Naive thymus-derived CD8-positive, alpha-beta T cell (primary cell): ENCODE measurements at regions not wholly inside any gene's neighbourhood (a gene's known extent, or its start where the extent isn't known, plus 50 kb on each side); places are given as distances from the start of the nearest gene placed in this dataset.
"Not testable (repeated sequence)": the region's sequence is repeated elsewhere in the genome, so short reads cannot be mapped to it uniquely, and the experiment has no call there.

Experiments used
- ATAC-seq, 2 donors: fragments of 150-1000 bp; cut with Tn5 transposase in 1 of 2; sonication (Bioruptor Pico), chemical (Tn5 transposase) in 1 of 2; 1 replicate in 1 of 2; 2 replicates in 1 of 2; pipeline ENCODE4 v1.10.0; 2021; ENCODE audit warnings: mild to moderate bottlenecking in 2 of 2, moderate library complexity in 2 of 2
- POLR2A ChIA-PET: fragments of 350-600 bp; sonication (Branson Sonifier 250); formaldehyde crosslinking; loops from one replicate; lab custom pipeline; 2021; ENCODE audit warnings: antibody characterized with exemption; lab: Charles Lee
- DNase-seq, 10 donors: peaks; one replicate each; pipeline versions ENCODE4 v3.0.0 to v3.0.0-alpha.2; 2020 to 2022
- H3K27ac Mint-ChIP-seq, 10 donors: one replicate each; pipeline ENCODE4 v1.8.0; 2020 to 2022; ENCODE audit warnings: mild to moderate bottlenecking in 10 of 10, mixed read lengths in 10 of 10, moderate library complexity in 4 of 10, inconsistent platforms in 1 of 10
- H3K27me3 Mint-ChIP-seq, 5 donors: one replicate each; pipeline ENCODE4 v1.8.0; 2021 to 2022; ENCODE audit warnings: mixed read lengths in 5 of 5
- H3K36me3 Mint-ChIP-seq, 3 donors: one replicate each; pipeline ENCODE4 v1.8.0; 2020 to 2022; ENCODE audit warnings: mixed read lengths in 3 of 3, mild to moderate bottlenecking in 2 of 3, inconsistent platforms in 1 of 3
- H3K4me1 Mint-ChIP-seq, 4 donors: one replicate each; pipeline ENCODE4 v1.8.0; 2021 to 2022; ENCODE audit warnings: mixed read lengths in 4 of 4
- H3K4me3 Mint-ChIP-seq, 10 donors: one replicate each; pipeline ENCODE4 v1.8.0; 2020 to 2022; ENCODE audit warnings: mild to moderate bottlenecking in 10 of 10, mixed read lengths in 10 of 10, moderate library complexity in 6 of 10, inconsistent platforms in 1 of 10
- H3K9me3 Mint-ChIP-seq, 9 donors: one replicate each; pipeline ENCODE4 v1.8.0; 2020 to 2022; ENCODE audit warnings: mixed read lengths in 9 of 9, mild to moderate bottlenecking in 3 of 9, inconsistent platforms in 1 of 9, moderate library complexity in 1 of 9

DNA sequence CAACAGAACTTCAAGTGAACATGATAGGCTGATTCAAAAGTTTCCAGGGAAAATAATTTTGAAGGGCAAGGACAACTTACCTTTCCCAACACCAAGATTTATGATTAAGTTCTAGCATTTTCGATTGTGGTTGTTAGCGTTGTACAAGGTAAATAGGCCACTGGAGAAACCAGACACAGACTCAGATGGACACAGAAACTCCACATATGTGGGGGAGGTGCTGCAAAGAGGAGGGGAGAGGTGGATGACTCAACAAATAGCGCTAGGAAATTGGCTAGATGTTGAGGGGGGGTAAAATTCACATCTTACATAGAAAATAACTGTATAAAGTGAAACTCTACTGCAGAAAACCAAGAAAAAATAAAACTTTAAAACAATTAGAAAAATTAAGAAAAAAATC, 564.4 kb downstream of the MATN1 start:
- H3K27me3 Mint-ChIP-seq, result peaks cover 14 to 54% (median 34%) of the 10 kb centered on the region in 5 donors
- DNase-seq, result no peak
- H3K4me3 Mint-ChIP-seq, result no peak overlapping the region
- POLR2A ChIA-PET, result no interaction called here
- peaks cover 0 to 15% (median 4%) of the 10 kb centered on the region in 9 donors for H3K9me3 Mint-ChIP-seq
- H3K27ac Mint-ChIP-seq, result no peak overlapping the region
- H3K36me3 Mint-ChIP-seq, result no peaks in the 10 kb centered on the region
- no peak for ATAC-seq
- H3K4me1 Mint-ChIP-seq, result no peaks in the 10 kb centered on the region

DNA sequence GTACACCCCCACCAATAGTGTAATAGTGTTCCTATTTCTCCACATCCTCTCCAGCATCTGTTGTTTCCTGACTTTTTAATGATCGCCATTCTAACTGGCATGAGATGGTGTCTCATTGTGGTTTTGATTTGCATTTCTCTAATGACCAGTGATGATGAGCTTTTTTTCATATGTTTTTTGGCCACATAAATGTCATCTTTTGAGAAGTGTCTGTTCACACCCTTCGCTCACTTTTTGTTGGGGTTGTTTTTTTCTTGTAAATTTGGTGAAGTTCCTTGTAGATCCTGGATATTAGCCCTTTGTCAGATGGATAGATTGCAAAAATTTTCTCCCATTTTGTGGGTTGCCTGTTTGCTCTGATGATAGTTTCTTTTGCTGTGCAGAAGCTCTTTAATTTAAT, 567.7 kb downstream of the MATN1 start:
- H3K27ac Mint-ChIP-seq, H3K4me1 Mint-ChIP-seq, POLR2A ChIA-PET, H3K36me3 Mint-ChIP-seq, H3K4me3 Mint-ChIP-seq, DNase-seq, ATAC-seq: not testable (repeated sequence)
- H3K9me3 Mint-ChIP-seq, result peaks cover 4 to 28% (median 12%) of the 10 kb centered on the region in 9 donors
- peaks cover 8 to 28% (median 12%) of the 10 kb centered on the region in 5 donors for H3K27me3 Mint-ChIP-seq

DNA sequence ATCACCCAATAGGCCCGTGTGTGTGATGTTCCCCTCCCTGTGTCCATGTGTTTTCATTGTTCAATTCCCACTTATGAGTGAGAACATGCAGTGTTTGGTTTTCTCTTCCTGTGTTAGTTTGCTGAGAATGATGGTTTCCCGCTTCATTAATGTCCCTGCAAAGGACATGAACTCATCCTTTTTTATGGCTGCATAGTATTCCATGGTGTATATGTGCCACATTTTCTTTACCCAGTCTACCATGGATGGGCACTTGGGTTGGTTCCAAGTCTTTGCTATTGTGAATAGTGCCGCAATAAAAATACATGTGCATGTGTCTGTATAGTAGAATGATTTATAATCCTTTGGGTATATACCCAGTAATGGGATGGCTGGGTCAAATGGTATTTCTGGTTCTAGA, 568.1 kb downstream of the MATN1 start:
- ATAC-seq, DNase-seq, H3K36me3 Mint-ChIP-seq, POLR2A ChIA-PET, H3K27ac Mint-ChIP-seq, H3K4me1 Mint-ChIP-seq, H3K4me3 Mint-ChIP-seq: not testable (repeated sequence)
- peaks cover 8 to 27% (median 12%) of the 10 kb centered on the region in 5 donors for H3K27me3 Mint-ChIP-seq
- peaks cover 4 to 30% (median 12%) of the 10 kb centered on the region in 9 donors for H3K9me3 Mint-ChIP-seq

DNA sequence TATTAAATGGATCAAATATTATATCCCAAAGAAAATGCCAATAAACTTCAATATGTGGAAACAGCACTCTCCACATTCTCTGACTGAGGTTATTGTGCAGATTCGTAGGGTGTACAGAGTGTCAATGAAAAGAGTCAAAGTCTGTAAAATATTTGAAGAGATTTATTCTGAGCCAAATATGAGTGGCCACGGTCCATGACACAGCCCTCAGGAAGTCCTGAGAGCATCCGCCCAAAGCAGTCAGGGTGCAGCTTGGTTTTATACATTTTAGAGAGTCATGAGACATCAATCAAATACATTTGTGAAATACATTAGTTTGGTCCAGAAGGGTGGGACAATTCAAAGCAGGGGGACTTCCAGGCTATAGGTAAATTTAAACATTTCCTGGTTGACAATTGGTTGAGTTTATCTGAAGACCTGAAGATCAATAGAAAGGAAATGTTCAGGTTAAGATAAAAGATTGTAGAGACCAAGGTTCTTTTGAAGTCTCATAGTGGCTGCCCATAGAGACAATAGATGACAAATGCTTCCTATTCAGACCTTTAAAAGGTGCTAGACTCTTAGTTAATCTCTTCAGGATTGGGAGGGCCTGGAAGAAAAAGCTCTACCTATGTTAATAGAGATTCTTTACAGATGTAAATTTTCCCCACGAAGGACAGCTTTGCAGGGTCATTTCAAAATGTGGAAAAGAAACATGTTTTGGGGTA, 569.5 kb downstream of the MATN1 start:
- Mint-ChIP-seq H3K4me3 (no peak overlapping the region), H3K27ac (no peak overlapping the region), H3K4me1 (peaks cover 0 to 2% (median 0%) of the 10 kb centered on the region in 4 donors), H3K9me3 (peaks cover 4 to 33% (median 13%) of the 10 kb centered on the region in 9 donors), H3K36me3 (peaks cover 0 to 8% (median 0%) of the 10 kb centered on the region in 3 donors), H3K27me3 (peaks cover 7 to 20% (median 12%) of the 10 kb centered on the region in 5 donors)
- POLR2A ChIA-PET, result no interaction called here
- DNase-seq, result no peak
- ATAC-seq, result no peak

DNA sequence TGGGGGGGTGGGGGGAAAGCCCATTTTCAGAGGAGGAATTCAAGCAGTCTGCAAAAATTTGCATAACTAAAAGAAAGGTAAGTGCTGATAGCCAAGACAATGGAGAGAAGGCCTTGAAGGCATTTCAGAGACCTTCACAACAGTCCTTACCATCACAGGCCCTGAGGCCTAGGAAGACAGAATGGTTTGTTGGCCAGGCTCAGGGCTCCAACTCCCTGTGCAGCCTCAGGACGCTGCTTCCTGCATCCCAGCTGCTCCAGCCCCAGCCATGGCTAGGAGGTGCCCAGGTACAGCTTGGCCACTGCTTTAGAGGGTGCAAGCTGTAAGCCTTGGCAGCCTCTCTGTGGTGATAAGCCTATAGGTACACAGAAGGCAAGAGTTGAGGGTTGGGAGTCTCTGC, 571.6 kb downstream of the MATN1 start:
- H3K27ac Mint-ChIP-seq, result no peak overlapping the region
- H3K4me1 Mint-ChIP-seq, result peaks cover 0 to 2% (median 0%) of the 10 kb centered on the region in 4 donors
- peaks cover 0 to 8% (median 0%) of the 10 kb centered on the region in 3 donors for H3K36me3 Mint-ChIP-seq
- no peak overlapping the region for H3K4me3 Mint-ChIP-seq
- DNase-seq (no peak), ATAC-seq (no peak)
- H3K9me3 Mint-ChIP-seq, result peaks cover 4 to 32% (median 14%) of the 10 kb centered on the region in 9 donors
- POLR2A ChIA-PET, result no interaction called here
- peaks cover 9 to 17% (median 11%) of the 10 kb centered on the region in 5 donors for H3K27me3 Mint-ChIP-seq

DNA sequence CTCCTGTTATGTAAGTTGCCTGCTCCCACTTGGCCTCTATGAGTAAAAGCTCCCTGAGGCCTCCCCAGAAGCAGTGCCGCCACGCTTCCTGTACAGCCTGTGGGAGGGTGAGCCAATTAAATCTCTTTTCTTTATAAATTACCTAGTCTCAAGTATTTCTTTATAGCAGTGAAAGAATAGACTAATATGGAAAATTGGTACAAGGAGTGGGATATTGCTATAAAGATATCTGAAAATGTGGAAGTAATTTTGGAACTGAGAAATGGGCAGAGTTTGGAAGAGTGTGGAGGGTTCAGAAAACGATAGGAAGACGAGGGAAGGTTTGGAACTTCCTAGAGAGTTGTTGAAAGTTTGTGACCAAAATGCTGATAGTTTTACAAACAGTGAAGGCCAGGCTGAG, 572.3 kb downstream of the MATN1 start:
- H3K4me1 Mint-ChIP-seq, result peaks cover 0 to 2% (median 0%) of the 10 kb centered on the region in 4 donors

DNA sequence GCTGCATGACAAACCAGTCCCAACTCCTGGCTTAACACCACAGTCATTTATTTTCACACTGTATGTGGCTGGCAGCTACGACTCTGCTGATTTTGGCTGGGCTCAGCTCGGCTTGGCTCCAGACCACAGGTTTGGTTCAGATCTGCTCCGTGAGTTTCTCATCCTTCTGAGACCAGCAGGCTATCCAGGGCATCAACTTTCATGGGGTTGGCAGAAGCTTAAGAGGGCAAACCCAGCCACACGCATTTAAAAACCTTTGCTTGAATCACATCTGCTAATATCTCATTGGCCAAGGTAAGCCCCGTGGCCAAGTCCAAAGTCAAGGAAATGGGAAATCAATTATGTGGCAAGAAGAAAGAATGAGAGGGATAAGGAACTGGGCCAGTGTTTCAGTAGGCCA, 574.2 kb downstream of the MATN1 start:
- ATAC-seq (no peak), DNase-seq (no peak)
- POLR2A ChIA-PET, result no interaction called here
- H3K36me3 Mint-ChIP-seq, result peaks cover 0 to 8% (median 0%) of the 10 kb centered on the region in 3 donors
- peaks cover 0 to 5% (median 0%) of the 10 kb centered on the region in 4 donors for H3K4me1 Mint-ChIP-seq
- H3K4me3 Mint-ChIP-seq, result no peak overlapping the region
- peaks cover 4 to 26% (median 14%) of the 10 kb centered on the region in 9 donors for H3K9me3 Mint-ChIP-seq
- no peak overlapping the region for H3K27ac Mint-ChIP-seq
- H3K27me3 Mint-ChIP-seq, result peaks cover 14 to 43% (median 23%) of the 10 kb centered on the region in 5 donors

More for the DNA sequence above, 572.3 kb downstream of the MATN1 start:
- DNase-seq (no peak), ATAC-seq (no peak)
- H3K27ac Mint-ChIP-seq, result no peak overlapping the region
- no peak overlapping the region for H3K4me3 Mint-ChIP-seq
- peaks cover 4 to 29% (median 11%) of the 10 kb centered on the region in 9 donors for H3K9me3 Mint-ChIP-seq
- POLR2A ChIA-PET, result no interaction called here
- peaks cover 7 to 24% (median 11%) of the 10 kb centered on the region in 5 donors for H3K27me3 Mint-ChIP-seq
- H3K36me3 Mint-ChIP-seq, result peaks cover 0 to 8% (median 0%) of the 10 kb centered on the region in 3 donors

DNA sequence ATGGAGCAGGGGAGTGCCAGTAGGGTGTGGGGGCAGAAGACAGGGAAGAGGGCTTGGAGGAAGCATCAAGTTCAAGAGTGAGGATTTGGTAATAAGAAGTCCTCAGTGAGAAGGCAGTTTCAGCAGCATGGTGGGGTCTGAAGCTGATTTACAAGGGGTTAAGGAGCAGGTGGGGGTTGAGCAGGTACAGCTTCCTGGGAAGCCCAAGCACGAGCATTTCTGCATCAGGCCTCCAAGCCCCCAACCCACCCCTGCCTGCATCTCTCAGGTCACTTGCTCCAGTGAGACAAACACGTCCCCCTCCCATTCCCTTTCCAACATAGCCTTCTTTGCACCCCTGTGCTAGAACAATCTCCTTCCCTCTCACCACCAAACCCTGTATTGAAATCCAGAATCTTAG, 574.7 kb downstream of the MATN1 start:
- POLR2A ChIA-PET, result no interaction called here
- Mint-ChIP-seq H3K4me1 (peaks cover 0 to 3% (median 0%) of the 10 kb centered on the region in 4 donors), H3K4me3 (no peak overlapping the region), H3K9me3 (peaks cover 4 to 31% (median 14%) of the 10 kb centered on the region in 9 donors), H3K36me3 (peaks cover 0 to 8% (median 0%) of the 10 kb centered on the region in 3 donors), H3K27ac (no peak overlapping the region), H3K27me3 (peaks cover 15 to 48% (median 23%) of the 10 kb centered on the region in 5 donors)
- DNase-seq, result no peak
- ATAC-seq, result no peak

DNA sequence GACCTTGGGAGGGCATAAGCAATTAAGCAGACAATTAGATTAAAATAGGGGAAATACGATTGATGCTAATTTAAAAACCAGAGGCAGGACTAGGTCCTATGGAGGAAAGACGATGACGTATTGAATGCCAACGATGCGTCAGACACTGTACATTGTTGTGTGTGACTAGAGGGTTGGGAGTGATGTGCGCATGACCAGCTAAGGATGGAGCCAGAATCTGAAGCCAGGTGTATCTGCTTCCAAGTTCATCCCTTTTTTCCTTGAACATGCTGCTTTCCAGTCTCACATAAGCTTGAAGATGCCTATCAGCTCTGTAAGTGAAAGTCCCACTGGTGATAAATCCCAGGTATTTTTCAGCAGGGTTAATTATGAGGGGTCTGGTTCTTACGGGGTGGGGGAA, 576.2 kb downstream of the MATN1 start:
- no peak overlapping the region for H3K27ac Mint-ChIP-seq
- no peak overlapping the region for H3K4me3 Mint-ChIP-seq
- H3K27me3 Mint-ChIP-seq, result peaks cover 17 to 50% (median 27%) of the 10 kb centered on the region in 5 donors
- no peak for ATAC-seq
- peaks cover 0 to 8% (median 0%) of the 10 kb centered on the region in 3 donors for H3K36me3 Mint-ChIP-seq
- POLR2A ChIA-PET, result no interaction called here
- peaks cover 0 to 3% (median 0%) of the 10 kb centered on the region in 4 donors for H3K4me1 Mint-ChIP-seq
- H3K9me3 Mint-ChIP-seq, result peaks cover 0 to 27% (median 13%) of the 10 kb centered on the region in 9 donors
- no peak for DNase-seq

DNA sequence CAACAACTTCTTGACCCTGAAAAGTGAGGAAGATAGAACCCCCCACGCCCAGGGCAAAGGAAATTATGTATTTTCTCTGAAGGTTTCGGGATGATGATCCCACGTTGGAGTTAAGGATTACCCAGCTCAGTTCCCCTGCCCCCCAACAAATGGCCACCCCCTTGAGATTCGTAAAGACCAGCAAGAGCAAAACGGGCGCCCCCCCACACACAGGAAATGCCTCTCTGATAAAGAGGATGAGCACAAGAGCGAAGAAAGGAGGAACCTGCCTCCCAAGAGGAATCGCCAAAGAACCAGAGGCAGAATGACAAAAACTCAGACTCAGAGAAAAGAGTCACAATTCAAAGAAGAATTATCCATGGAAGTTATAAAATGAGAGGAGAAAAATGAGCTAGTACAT, 576.9 kb downstream of the MATN1 start:
- Mint-ChIP-seq H3K9me3 (peaks cover 0 to 22% (median 9%) of the 10 kb centered on the region in 9 donors), H3K27ac (no peak overlapping the region), H3K27me3 (peaks cover 17 to 54% (median 27%) of the 10 kb centered on the region in 5 donors), H3K4me1 (peaks cover 0 to 3% (median 0%) of the 10 kb centered on the region in 4 donors), H3K4me3 (no peak overlapping the region), H3K36me3 (peaks cover 0 to 5% (median 0%) of the 10 kb centered on the region in 3 donors)
- ATAC-seq (no peak), DNase-seq (no peak)
- POLR2A ChIA-PET, result no interaction called here

DNA sequence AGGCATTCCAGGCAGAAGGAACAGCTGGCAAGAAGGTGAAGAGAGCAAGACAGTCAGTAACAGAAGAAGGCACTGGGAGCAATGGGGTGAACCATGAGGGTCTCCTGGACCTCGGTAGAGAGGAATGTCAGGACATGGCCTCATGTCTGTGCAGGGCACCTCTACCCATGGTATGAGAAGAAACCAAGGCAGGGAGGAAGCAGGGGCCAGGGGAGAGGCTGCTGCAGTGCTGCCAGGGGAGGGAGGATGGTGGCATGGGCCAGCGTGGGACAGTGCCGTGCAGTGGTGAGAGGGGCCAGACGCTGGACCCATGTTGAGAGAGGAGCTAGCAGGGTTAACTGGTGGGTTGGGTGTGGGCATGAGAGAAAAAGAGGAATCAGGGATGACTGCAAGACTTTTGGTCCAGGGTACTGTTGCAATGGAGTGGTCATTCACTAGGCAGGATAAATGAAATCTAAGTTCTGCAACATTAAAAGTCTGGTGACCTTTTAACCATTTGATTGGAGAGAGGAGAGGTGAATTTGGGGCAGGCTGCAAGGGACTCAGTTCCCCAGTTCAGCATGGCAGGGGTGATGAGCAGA, 577.6 kb downstream of the MATN1 start:
- Mint-ChIP-seq H3K9me3 (peaks cover 0 to 16% (median 7%) of the 10 kb centered on the region in 9 donors), H3K4me1 (peaks cover 0 to 3% (median 0%) of the 10 kb centered on the region in 4 donors), H3K27me3 (peaks cover 17 to 54% (median 26%) of the 10 kb centered on the region in 5 donors), H3K36me3 (no peaks in the 10 kb centered on the region), H3K4me3 (no peak overlapping the region), H3K27ac (no peak overlapping the region)
- DNase-seq (no peak), ATAC-seq (no peak)
- POLR2A ChIA-PET, result no interaction called here

DNA sequence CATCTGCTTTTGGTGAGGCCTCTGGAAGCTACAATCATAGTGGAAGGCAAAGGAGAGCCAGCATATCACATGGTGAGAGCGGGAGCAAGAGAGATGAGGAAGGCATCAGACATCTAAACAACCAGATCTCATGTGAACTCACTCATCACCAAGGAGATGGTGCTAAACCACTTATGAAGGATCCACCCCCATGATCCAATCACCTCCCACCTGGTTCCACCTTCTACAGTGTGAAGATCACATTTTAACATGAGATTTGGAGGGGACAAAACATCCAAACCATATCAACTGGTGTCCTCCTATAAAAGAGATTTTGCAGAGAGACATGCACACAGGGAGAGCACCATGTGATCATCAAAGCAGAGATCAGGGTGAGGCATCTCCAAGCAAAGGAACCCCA, 578.6 kb downstream of the MATN1 start:
- DNase-seq (no peak), ATAC-seq (no peak)
- H3K27ac Mint-ChIP-seq, result no peak overlapping the region
- POLR2A ChIA-PET, result no interaction called here
- no peak overlapping the region for H3K4me3 Mint-ChIP-seq
- no peaks in the 10 kb centered on the region for H3K36me3 Mint-ChIP-seq
- peaks cover 0 to 3% (median 0%) of the 10 kb centered on the region in 4 donors for H3K4me1 Mint-ChIP-seq
- peaks cover 17 to 54% (median 28%) of the 10 kb centered on the region in 5 donors for H3K27me3 Mint-ChIP-seq
- H3K9me3 Mint-ChIP-seq, result peaks cover 0 to 10% (median 4%) of the 10 kb centered on the region in 9 donors

DNA sequence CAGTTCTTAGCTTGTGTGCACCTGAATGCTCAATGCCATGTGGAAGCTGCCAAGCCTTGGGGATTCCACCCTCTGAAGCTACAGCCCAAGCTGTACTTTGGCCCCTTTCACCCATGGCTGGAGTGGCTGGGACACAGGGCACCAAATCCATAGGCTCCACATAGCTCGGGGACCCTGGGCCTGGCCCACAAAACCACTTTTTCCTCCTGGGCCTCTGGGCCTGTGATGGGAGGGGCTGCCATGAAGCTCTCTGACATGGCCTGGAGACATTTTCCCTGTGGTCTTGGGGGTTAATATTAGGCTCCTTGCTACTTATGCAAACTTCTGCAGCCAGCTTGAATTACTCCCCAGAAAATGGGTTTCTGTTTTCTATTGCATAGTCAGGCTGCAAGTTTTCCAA, 579.9 kb downstream of the MATN1 start:
- Mint-ChIP-seq H3K27me3 (peaks cover 15 to 56% (median 31%) of the 10 kb centered on the region in 5 donors), H3K4me1 (peaks cover 0 to 3% (median 0%) of the 10 kb centered on the region in 4 donors), H3K9me3 (peaks cover 0 to 10% (median 4%) of the 10 kb centered on the region in 9 donors), H3K27ac (no peak overlapping the region), H3K36me3 (no peaks in the 10 kb centered on the region), H3K4me3 (no peak overlapping the region)
- DNase-seq, result no peak
- no peak for ATAC-seq
- POLR2A ChIA-PET, result no interaction called here
